Neural progenitor cell (in vitro differentiated cells): ENCODE measurements at regions not wholly inside any gene's neighbourhood (a gene's known extent, or its start where the extent isn't known, plus 50 kb on each side); places are given as distances from the start of the nearest gene placed in this dataset.
A peak's percentile ranks its signal among the peaks of the same experiment; 100 is the strongest.

Experiments used
- EZH2 ChIP-seq: fragments of 200-600 bp; sonication (generic); IDR thresholded peaks from 2 replicates; pipeline ENCODE4 v1.6.1; 2017; ENCODE audit warnings: antibody characterized with exemption, mild to moderate bottlenecking, moderate library complexity
- EZH2phosphoT487 ChIP-seq: fragments of 200-600 bp; sonication (generic); IDR thresholded peaks from 2 replicates; pipeline ENCODE4 v1.6.1; 2017; ENCODE audit warnings: antibody characterized with exemption
- TF ChIP-seq, protein P1 (sequence below): fragments of 200-600 bp; sonication (generic); IDR thresholded peaks from 2 replicates; pipeline ENCODE4 v1.5.1; 2017; ENCODE audit warnings: antibody characterized with exemption, mild to moderate bottlenecking

DNA sequence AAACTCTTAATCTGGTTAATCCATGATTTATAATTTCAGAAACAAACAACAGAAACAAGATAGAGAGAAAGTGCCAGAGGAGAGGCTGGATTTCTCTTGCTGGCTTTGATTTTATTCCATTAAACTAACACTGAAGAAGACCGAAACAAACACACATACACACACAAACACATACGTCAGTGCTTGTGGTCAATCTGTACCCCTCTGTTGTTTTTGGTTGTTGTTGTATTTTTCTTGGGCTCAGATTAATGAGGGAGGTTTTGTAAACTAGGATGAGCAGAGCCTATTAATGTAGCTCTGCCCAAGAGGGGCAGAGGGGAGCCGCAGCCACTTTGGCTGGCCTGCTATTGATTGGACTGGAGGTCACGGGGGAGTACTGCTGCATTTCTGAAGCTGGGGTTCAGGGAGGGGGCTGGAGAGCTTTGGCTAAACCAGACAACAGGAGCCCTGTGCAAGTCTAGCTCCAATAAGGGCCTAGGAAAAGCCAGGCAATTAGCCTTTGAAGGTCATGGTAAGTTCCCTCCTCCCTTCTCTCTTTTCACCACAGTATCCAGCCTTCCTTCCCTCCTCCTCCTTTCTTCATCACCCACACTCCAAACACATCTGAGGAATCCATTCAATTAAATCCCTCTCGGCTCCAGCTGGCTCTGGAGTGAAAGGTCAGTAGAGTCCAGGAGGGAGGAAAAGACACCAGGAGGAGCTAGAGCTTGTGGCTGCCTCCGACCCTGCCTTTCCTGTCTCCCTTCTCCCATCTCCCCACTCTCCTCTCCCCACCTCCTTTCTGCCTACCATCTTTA lies 344.1 kb upstream of the LMO3 start:
- TF ChIP-seq EZH2phosphoT487: no peak
- TF ChIP-seq, protein P1, sequence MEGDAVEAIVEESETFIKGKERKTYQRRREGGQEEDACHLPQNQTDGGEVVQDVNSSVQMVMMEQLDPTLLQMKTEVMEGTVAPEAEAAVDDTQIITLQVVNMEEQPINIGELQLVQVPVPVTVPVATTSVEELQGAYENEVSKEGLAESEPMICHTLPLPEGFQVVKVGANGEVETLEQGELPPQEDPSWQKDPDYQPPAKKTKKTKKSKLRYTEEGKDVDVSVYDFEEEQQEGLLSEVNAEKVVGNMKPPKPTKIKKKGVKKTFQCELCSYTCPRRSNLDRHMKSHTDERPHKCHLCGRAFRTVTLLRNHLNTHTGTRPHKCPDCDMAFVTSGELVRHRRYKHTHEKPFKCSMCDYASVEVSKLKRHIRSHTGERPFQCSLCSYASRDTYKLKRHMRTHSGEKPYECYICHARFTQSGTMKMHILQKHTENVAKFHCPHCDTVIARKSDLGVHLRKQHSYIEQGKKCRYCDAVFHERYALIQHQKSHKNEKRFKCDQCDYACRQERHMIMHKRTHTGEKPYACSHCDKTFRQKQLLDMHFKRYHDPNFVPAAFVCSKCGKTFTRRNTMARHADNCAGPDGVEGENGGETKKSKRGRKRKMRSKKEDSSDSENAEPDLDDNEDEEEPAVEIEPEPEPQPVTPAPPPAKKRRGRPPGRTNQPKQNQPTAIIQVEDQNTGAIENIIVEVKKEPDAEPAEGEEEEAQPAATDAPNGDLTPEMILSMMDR: peak; percentile 38
- TF ChIP-seq EZH2: no peak
